Erythroblast (primary cell): ENCODE measurements at regions not wholly inside any gene's neighbourhood (a gene's known extent, or its start where the extent isn't known, plus 50 kb on each side); places are given as distances from the start of the nearest gene placed in this dataset.

Experiments
- GATA1 ChIP-seq: IDR thresholded peaks from 2 replicates; pipeline ENCODE4 v1.6.1; 2011; ENCODE audit warnings: low read depth, mild to moderate bottlenecking, control low read depth, low read length, moderate library complexity
- POLR2A ChIP-seq: IDR thresholded peaks from 2 replicates; pipeline ENCODE4 v1.6.1; 2011; ENCODE audit warnings: mild to moderate bottlenecking, low read length

GRCh38 chr3:5348229-5348902 is 160.9 kb downstream of the EDEM1 start:
- TF ChIP-seq POLR2A (no peak), GATA1 (no peak)
